Transverse colon (tissue), 4 donors: ENCODE measurements at regions not wholly inside any gene's neighbourhood (a gene's known extent, or its start where the extent isn't known, plus 50 kb on each side); places are given as distances from the start of the nearest gene placed in this dataset.

Source experiments
- CTCF ChIP-seq, 5 experiments: fragments of 200-600 bp in 3 of 5; fragments of 450-650 bp in 2 of 5; sonication (generic) in 3 of 5; IDR thresholded peaks; 1 replicate in 2 of 5; 2 replicates in 3 of 5; pipeline ENCODE4 v1.5.1; 2016 to 2017; ENCODE audit warnings: antibody characterized with exemption in 5 of 5, inconsistent platforms in 3 of 5, mild to moderate bottlenecking in 2 of 5, moderate library complexity in 1 of 5
- POLR2AphosphoS5 ChIP-seq, 3 donors: sonication (generic); formaldehyde crosslinking; IDR thresholded peaks; one replicate each; pipeline ENCODE4 v1.6.1; 2016; ENCODE audit warnings: antibody characterized with exemption in 3 of 3

DNA sequence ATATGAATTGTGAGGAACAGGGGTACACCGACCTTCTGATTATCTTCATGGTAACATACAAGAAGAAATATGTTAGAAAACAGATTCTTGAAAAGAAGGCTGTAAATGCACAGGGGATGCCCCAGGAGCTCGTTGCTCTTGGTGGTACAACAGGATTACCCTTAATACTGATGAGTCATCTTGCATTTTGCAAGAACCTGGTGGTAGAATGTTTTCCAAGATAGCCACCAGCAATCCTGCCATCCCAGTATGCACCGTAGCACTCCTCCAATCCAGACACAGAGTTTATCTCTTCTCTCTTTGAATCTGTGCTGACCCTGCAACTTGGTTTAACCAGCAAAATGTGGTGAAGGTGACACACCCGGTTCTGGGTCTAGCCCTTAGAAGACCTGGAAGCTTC, 238.3 kb downstream of the EN1 start:
- TF ChIP-seq POLR2AphosphoS5 (IDR thresholded peaks at IDR 0.05) (no peak), CTCF (IDR thresholded peaks at IDR 0.05) (no peak)
